GM18502 (cell line): ENCODE measurements at regions not wholly inside any gene's neighbourhood (a gene's known extent, or its start where the extent isn't known, plus 50 kb on each side); places are given as distances from the start of the nearest gene placed in this dataset.
"Not testable (repeated sequence)": the region's sequence is repeated elsewhere in the genome, so short reads cannot be mapped to it uniquely, and the experiment has no call there.

Experiments used
- ATAC-seq: cut with Tn5 transposase; IDR thresholded peaks from one replicate; pipeline ENCODE4 v1.9.1; 2021; ENCODE audit warnings: mild to moderate bottlenecking; ENCODE audit not compliant: unreplicated experiment, poor library complexity

GRCh38 chr3:192009903-192010302, 548.9 kb downstream of the PYDC2 start:
- no peak for ATAC-seq

- ATAC-seq: no peak
These were observed 549.5 kb downstream of the PYDC2 start for GRCh38 chr3:192010490-192010889.

DNA sequence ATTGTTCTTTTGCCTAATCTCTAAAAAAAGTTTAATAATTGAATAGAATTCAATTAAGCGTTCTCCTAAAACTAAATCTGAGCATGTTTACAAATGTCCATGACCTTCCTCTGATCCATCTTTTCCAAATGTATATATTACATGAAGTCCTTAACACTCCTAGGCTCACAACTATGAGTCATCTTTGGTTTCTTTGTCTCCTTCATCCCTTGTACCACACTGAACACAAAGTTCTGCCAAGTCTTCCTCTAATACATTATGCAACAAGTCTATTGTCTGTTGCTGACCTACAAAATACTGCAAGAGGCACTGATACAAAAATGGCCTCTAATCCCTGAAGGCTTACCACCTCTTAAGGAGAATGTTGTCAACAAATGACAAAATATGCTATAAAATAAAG, 550.2 kb downstream of the PYDC2 start:
- ATAC-seq: no peak

DNA sequence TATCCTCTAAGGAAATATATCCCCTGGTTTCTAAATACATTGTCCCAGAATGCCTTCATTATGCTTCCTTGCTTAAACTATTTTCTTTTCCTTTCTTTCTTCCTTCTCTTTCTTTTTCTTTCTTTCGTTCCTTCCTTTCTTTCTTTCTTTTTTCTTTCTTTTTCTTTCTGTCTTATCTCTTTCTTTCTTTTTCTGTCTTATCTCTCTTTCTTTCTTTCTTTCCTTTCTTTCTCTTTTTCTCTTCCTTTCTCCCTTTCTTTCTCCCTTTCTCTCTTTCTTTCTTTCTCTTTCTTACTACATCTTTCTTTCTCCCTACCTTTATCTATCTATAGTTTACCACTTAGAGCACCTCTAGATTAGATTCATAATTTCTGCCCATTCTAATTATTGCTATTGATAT, 552.1 kb downstream of the PYDC2 start:
- ATAC-seq: no peak

GRCh38 chr3:192022412-192022811, 561.4 kb downstream of the PYDC2 start:
- no peak for ATAC-seq

DNA sequence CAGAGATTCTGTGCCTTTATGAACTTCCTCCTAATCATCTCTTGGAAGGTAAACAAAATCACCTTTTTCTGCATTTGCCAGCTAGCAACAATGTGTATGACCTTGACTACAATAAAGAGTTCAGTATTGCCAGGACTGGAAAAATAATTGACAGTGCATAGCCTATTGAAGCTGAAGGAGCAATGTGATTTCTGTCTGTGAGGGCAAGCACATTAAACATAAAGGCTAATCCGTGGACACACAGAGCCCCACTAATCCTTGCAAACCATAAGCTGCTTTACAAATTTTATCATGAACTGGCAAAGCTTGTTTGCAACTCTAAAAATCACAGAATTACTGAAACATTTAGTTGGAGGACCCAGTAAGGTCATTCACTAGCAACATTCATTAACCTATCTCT, 563.8 kb downstream of the PYDC2 start:
- no peak for ATAC-seq

- no peak for ATAC-seq
These were observed 565.7 kb downstream of the PYDC2 start for GRCh38 chr3:192026661-192027060.

DNA sequence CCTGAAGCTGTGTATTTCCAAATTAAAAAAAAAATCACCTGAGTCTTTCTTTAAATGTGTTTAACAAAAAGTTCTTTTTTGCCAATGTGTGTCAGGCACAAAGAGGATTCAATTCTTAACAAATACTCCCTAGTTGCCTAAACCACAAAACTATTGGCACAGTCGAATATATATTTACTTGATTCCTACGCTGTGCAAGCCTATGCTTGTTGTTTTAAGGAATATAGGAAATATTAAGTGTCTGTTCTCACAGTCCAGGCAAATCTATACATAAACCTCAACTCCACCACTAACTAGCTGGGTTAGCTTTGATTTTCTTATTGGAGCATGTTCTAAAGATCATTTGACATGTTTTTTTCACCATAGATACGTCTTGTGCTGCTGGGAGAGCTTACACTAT, 571.0 kb downstream of the PYDC2 start:
- no peak for ATAC-seq

DNA sequence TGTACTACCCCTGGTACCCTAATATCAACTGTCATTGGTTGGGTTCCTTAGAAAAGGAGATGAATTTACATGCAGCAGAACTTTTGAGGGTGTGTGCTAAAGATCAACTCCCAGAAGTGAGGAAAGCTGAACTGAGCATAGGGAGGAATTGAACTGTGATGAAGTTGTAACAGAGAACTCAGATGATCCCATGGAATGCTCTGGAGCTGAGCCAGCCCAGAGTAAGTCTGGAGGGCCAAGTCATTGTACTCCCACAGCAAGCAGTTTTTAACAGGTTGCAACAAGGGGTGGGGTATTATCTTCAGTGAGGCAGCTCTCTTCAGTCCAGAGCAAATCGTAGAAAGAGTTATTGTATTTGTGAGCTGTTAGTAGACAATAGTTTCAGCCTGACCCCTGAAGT, 572.3 kb downstream of the PYDC2 start:
- no peak for ATAC-seq

GRCh38 chr3:192038726-192039125, 577.8 kb downstream of the PYDC2 start:
- no peak for ATAC-seq

DNA sequence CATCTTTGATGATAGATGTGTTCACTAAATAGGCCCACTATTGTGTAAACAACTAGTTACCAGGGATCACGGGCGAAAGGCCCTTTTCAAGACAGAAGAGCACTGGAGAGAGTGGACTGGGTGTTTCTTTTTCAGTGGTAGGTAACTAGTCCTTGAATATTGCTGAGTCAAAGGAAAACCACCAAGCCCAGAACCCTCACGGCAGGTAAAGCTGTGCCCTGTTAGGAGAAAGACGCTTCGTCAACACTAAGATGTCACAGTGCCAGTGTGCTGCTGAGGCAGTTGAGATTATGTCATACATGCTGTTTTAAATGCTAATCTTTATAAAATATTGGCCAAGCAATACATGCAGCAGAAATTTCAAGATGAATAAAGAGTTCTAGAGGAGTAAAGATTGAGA, 578.6 kb downstream of the PYDC2 start:
- ATAC-seq: no peak

- no peak for ATAC-seq
These were observed 579.5 kb downstream of the PYDC2 start for GRCh38 chr3:192040282-192041043.

GRCh38 chr3:192042116-192042515, 581.2 kb downstream of the PYDC2 start:
- ATAC-seq: peak; percentile 98

GRCh38 chr3:192054881-192055280, 593.9 kb downstream of the PYDC2 start:
- ATAC-seq: no peak

GRCh38 chr3:192055946-192056345, 595.0 kb downstream of the PYDC2 start:
- no peak for ATAC-seq

- ATAC-seq: no peak
These were observed 596.3 kb downstream of the PYDC2 start for GRCh38 chr3:192057261-192057660.

DNA sequence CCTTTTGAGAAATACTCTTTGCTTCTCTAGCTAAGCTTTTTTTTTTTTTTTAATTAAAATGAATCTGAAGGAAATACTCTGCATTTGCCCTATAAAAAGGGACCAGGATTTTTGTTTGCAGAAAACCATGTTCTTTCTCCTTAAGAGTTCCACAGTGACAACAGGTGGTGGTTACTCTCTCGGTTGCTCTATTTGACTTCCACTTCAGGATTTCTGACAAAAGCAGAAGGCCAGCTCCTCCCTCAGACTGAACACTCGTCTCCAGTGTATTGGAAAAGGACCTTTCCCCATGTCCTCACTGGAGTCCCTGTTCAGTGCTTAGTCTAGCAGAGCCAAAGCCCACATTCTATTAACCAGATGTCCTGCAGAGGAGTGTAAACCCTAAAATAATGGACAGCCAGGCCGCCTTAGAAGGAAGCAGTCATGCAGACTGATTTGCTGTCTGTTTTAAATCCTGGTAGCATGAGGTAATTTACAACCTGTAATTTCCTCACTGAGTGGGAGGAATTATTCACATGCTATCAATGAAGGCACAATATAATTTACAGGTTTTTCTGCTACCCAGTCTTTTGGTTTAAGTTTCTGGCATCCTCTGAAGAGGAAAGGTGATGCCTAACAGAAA, 599.3 kb downstream of the PYDC2 start:
- ATAC-seq: no peak

- no peak for ATAC-seq
These were observed 600.5 kb downstream of the PYDC2 start for GRCh38 chr3:192061426-192061825.

DNA sequence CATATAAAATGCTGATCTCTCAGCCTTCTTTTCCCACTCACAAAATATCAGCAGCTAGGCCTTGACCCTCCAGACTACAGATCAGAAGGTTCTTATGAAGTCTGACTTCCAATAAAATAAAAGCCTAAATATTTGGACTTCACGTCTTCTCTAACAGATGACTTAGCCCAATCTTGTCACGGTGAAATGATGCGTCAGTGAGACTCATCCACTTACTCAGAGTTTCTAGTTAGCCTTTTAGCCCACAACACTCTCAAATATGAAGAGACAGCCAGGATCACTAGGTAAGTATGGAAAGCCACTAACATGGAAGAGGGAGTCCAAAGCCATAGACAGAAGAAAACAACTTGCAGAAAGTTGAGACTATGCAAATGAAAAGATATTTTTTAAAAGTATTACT, 601.2 kb downstream of the PYDC2 start:
- ATAC-seq: no peak

- ATAC-seq: peak; percentile 61
These were observed 602.6 kb downstream of the PYDC2 start for GRCh38 chr3:192063570-192063969.

- ATAC-seq: no peak
These were observed 604.0 kb downstream of the PYDC2 start for GRCh38 chr3:192064959-192065358.

DNA sequence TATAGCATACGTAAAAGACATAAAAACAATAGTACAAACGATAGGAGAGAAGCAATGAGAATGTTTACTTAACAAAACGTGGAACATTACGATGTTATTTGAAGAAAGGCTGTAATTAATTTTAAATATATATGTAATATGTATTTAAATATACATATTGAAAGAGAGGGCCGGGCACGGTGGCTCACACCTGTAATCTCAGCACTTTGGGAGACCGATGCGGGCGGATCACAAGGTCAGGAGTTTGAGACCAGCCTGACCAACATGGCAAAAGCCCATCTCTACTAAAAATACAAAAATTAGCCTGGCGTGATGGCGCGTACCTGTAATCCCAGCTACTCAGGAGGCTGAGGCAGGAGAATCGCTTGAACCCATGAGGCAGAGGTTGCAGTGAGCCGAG, 605.3 kb downstream of the PYDC2 start:
- not testable (repeated sequence) for ATAC-seq
